NCI-H2081 treated with DMSO at 0.1 percent for 48 hours (cell line): ENCODE measurements at regions not wholly inside any gene's neighbourhood (a gene's known extent, or its start where the extent isn't known, plus 50 kb on each side); places are given as distances from the start of the nearest gene placed in this dataset.

Experiments used
- DNase-seq: peaks from one replicate; lab custom pipeline; 2025; lab: John Stamatoyannopoulos, UW

GRCh38 chr7:137172105-137172590 is 171.4 kb downstream of the PTN start:
- peak; percentile 45 for DNase-seq

- peak; percentile 89 for DNase-seq
These were observed 174.2 kb downstream of the PTN start for GRCh38 chr7:137169282-137169698.

GRCh38 chr7:137167609-137168008 is 175.9 kb downstream of the PTN start:
- no peak for DNase-seq

GRCh38 chr7:137166363-137166762 is 177.2 kb downstream of the PTN start:
- no peak for DNase-seq

- DNase-seq = no peak
These were observed 177.7 kb downstream of the PTN start for GRCh38 chr7:137165786-137166185.

- no peak for DNase-seq
These were observed 178.3 kb downstream of the PTN start for GRCh38 chr7:137165241-137165640.

GRCh38 chr7:137164251-137164650 is 179.3 kb downstream of the PTN start:
- no peak for DNase-seq

GRCh38 chr7:137160236-137160635 is 183.3 kb downstream of the PTN start:
- DNase-seq = no peak

- no peak for DNase-seq
These were observed 186.3 kb downstream of the PTN start for GRCh38 chr7:137157256-137157655.

GRCh38 chr7:137151690-137152052 is 191.9 kb downstream of the PTN start:
- no peak for DNase-seq

GRCh38 chr7:137151041-137151689 is 192.4 kb downstream of the PTN start:
- DNase-seq = no peak

GRCh38 chr7:137147338-137147720 is 196.2 kb downstream of the PTN start:
- no peak for DNase-seq

GRCh38 chr7:137146552-137147337 is 196.8 kb downstream of the PTN start:
- no peak for DNase-seq

GRCh38 chr7:137146012-137146455 is 197.5 kb downstream of the PTN start:
- DNase-seq = no peak

- DNase-seq = no peak
These were observed 201.2 kb downstream of the PTN start for GRCh38 chr7:137142376-137142775.

- DNase-seq = no peak
These were observed 207.7 kb downstream of the PTN start for GRCh38 chr7:137135654-137136350.

- DNase-seq = no peak
These were observed 212.8 kb downstream of the PTN start for GRCh38 chr7:137130751-137131158.

GRCh38 chr7:137129025-137129424 is 214.5 kb downstream of the PTN start:
- DNase-seq = no peak

GRCh38 chr7:137127806-137128205 is 215.7 kb downstream of the PTN start:
- no peak for DNase-seq

- no peak for DNase-seq
These were observed 216.5 kb downstream of the PTN start for GRCh38 chr7:137127058-137127457.

- DNase-seq = no peak
These were observed 221.4 kb downstream of the PTN start for GRCh38 chr7:137122145-137122544.

- no peak for DNase-seq
These were observed 222.8 kb downstream of the PTN start for GRCh38 chr7:137120690-137121089.

GRCh38 chr7:137110535-137110934 is 233.0 kb downstream of the PTN start:
- no peak for DNase-seq
